ENCODE measurements at regions not wholly inside any gene's neighbourhood (a gene's known extent, or its start where the extent isn't known, plus 50 kb on each side); places are given as distances from the start of the nearest gene placed in this dataset.
"Not testable (repeated sequence)": the region's sequence is repeated elsewhere in the genome, so short reads cannot be mapped to it uniquely, and the experiment has no call there.

DNA sequence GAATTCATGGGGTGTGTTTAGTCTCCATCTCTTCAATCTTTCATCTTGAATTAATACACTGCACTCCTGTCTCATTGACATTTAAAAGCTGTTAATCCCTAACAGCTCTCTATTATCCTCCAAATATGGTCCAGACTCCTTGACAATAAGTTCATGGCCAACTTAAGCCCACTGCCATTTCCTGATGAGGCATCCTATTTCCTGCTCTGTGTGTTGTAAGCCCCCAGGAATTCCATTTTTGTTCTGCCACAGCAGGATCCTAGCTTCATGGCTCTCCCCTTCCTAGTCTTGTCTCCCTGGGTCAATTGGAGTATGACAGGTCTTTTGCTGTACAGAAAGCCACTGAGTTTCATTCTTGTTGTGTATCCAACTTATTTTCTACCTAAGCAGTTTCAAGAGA is 218.8 kb downstream of the OTUD1 start:
- DNase-seq = no peak

DNA sequence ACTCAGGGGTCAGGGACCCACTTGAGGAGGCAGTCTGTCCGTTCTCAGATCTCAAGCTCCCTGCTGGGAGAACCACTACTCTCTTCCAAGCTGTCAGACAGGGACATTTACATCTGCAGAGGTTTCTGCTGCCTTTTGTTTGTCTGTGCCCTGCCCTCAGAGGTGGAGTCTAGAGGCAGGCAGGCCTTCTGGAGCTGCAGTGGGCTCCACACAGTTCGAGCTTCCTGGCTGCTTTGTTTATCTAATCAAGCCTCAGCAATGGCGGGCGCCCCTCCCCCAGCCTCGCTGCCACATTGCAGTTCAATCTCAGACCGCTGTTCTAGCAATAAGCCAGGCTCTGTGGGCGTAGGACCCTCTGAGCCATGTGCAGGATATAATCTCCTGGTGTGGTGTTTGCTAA is 233.0 kb downstream of the OTUD1 start:
- DNase-seq = not testable (repeated sequence)

- no peak for DNase-seq
Measured at GRCh38 chr10:23675585-23675984, 236.7 kb downstream of the OTUD1 start.

GRCh38 chr10:23676296-23676695 is 237.4 kb downstream of the OTUD1 start:
- no peak for DNase-seq

DNA sequence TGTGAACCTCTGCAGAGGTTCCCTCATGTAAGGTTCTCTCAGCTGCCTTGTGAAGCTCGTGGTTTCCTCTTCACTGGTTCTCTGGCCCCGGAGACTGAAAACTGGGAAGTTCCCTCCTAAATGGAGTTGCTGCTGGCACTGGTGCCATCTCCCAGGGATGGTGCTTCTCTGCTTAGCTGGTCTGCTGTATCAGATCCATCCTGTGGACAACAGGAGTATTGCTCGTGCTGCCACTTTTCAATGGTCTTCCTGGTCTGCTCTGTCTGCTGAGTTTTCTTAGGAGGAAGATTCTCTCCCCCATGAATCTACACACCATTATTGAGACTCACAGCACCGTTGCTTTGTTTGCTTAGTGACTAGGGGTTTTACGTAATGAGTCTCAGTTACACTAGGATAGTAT is 247.8 kb downstream of the OTUD1 start:
- no peak for DNase-seq

DNA sequence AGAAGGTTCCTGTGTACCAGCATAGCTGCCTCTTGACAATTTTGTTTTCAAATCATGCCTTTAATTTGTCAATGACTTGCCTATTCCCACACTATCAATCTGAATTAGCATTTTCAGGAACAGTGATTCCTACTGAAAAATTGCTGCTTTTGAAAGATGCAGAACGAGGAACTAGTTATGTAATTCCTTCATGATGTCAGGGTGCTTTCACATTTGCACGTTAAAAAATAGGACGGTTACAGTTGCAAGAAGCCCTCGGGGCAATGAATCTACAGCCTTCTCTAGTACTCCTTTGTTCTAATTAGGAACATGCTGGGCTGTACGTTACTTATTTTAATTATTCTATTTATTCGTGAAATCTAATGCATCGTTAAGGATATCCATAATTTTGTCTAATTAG is 253.9 kb downstream of the OTUD1 start:
- no peak for DNase-seq

- peak; percentile 18 to 22 for DNase-seq
Measured at GRCh38 chr10:23693501-23693901, 254.6 kb downstream of the OTUD1 start.

- DNase-seq = peak in 1 of 2 experiments; percentile 4
Measured at GRCh38 chr10:23693925-23694324, 255.1 kb downstream of the OTUD1 start.

GRCh38 chr10:23694446-23694920 is 255.6 kb downstream of the OTUD1 start:
- no peak for DNase-seq

DNA sequence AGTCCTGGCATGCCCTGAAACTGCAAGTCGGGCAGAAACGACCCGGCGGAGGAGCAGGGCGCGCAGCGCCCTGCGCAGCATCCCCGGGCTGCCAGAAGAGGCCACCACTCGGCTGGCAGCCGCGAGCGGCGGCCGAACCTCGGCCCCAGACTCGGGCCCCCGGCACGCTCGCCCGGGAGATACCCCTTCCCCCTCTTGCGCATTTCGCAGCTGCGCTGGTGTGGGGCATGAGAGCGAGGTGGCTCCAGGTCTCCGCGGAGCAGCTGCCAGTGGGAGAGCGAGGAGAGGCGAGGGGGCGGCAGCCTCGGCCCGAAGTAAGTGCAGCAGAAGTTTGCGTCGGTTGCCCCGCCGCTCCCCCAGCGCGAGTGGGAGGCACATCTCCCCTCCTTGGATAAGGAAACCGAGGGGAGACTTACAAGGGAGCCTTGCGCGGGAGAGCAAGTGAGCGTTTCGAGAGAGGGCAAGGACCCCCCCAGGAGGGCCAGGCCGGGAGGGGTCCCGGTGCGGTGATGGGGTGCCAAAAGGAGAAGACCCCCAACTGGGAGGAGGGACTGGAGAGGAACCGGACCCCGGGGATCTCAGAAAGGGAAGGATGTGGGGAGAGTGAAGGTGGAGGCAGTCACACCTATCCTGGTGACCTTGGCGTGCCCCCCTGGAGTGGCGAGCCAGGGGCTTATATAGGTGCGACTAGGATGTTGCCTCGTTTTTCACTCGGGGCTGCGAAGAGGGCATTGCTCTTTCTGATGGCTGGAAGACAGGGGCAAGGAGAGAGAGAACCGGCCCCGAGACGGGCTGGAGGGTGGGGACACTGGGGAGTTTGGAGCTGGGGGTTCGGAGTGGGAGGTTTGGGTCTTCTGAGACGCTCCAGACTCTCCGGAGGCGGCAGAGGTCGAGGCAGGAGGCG is 256.3 kb downstream of the OTUD1 start:
- DNase-seq = peak in 1 of 2 experiments; percentile 6

GRCh38 chr10:23695825-23696420 is 257.0 kb downstream of the OTUD1 start:
- DNase-seq = no peak

DNA sequence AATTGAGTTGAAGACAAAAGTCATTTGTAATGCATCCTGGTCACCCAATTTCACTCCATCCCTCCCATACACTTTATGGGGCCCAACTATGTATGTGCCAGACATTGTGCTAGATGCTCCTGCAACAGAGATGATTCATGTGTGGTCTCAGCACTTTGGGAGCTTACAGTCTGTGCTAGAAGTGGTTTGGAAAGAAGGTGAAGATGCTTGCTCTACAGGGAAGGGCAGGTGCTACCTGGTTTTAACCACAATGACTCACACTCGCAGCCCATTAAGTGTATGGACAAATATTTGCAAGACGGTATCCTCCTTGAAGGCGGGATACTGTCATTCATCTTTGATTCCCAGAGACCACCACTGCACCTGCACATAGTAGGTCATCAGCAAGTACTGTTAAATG is 257.6 kb downstream of the OTUD1 start:
- no peak for DNase-seq

DNA sequence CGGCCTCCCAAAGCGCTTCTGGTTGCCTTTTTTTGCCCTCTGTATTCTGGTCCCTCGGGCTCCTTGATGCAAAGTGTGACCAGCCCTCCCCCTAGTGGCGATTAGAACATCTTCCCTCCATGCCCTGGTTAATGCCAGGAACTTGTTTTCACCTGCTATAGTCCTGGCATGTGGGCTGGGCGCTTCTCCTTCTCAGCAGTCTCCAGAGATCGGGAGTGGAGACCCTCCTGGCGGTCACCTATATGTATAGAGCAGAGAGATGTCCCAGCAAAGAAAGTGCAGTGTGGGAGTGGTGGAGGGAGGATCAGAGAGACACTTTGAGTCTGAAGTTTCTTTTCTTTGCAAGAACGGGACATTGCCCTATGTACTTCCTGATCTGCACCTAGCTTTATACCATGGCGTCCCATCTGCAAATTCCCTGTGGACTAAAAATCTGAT is 264.1 kb downstream of the OTUD1 start:
- DNase-seq = peak; percentile 45 to 57

GRCh38 chr10:23715363-23715762 is 276.5 kb downstream of the OTUD1 start:
- DNase-seq = no peak

DNA sequence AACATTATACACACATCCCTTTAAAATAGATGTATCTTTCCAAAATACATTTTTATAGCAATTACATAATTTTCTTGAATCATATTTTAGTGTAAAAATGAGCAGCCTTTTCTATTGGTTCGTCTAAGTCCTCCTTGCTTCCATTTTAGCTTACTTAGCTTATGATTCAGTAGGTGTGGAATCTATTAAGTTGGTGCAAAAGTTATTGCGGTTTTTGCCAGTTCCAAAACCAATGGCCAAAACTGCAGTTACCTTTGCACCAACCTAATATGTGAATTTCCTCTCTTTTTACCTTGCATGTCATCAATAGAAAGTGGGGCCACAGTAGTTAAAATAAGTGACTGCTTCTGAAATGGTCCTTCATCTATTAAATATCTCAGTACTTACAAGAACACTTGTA is 279.0 kb downstream of the OTUD1 start:
- DNase-seq = no peak

DNA sequence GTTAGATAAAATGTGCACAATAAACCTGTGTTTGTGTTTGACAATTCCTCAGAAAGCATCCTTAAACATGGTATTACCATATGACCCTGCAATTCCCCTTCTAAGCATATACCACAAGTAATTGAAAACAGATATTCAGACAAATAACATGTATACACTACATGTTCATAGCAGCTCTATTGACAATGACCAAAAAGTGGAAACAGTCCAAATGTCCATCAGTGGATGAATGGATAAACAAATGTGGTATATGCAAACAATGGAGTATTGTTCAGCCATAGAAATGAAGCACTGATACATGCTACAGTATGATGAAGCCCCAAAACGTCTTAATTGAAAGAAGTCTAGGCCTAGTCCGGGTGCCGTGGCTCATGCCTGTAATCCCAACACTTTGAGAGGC is 280.1 kb downstream of the OTUD1 start:
- DNase-seq = no peak

DNA sequence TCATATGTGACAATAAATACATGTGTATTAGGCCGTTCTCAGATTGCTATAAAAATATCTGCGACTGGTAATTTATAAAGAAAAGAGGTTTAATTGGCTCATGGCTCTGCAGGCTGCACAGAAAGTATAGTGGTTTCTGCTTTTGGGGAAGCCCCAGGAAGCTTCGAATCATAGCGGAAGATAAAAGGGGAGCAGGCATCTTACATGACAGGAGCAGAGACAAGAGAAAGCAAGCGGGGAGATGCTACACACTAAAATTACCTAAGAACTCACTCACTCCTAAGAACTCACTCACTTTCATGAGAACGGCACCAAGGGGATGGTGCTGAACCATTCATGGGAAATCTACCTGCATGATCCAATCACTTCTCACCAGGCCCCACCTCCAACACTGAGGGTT is 284.9 kb downstream of the OTUD1 start:
- DNase-seq = no peak

DNA sequence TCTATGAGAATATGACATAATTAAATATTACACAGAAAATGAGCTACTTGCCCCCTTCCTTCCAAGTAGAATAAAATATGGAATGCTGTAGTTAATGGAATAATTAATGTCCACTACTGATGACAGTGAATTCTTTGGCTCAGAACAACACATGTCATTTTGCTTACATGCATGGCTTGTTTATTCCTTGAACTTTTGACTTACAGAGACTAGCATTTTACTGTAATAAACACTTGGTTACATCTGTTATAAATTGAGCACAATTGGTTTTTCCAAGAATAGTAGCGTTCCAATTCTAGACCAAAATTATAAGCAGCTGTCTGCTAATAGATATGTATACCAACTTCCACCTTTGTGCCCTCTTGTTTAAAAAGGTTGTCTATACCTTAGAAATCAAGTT is 286.7 kb downstream of the OTUD1 start:
- DNase-seq = no peak

DNA sequence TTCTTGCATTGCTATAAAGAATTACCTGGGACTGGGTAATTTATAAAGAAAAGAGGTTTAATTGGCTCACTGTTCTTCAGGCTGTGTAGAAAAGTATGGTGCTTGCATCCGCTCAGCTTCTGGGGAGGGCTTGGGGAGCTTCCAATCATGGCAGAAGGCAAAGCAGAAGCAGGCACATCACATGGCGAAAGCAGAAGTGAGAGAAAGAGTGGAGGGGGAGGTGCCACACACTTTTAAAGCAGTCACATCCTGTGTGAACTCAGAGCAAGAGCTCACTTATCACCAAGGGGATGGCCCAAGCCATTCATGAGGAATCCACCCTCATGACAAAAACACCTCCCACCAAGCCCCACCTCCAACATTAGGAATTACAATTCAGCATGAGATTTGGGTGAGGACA is 303.5 kb downstream of the OTUD1 start:
- DNase-seq = no peak

GRCh38 chr10:23742807-23743206 is 303.9 kb downstream of the OTUD1 start:
- DNase-seq = no peak

- no peak for DNase-seq
Measured at GRCh38 chr10:23754179-23754578, 315.3 kb downstream of the OTUD1 start.

GRCh38 chr10:23754941-23755340 is 316.1 kb downstream of the OTUD1 start:
- no peak for DNase-seq

- no peak for DNase-seq
Measured at GRCh38 chr10:23755556-23755955, 316.7 kb downstream of the OTUD1 start.

DNA sequence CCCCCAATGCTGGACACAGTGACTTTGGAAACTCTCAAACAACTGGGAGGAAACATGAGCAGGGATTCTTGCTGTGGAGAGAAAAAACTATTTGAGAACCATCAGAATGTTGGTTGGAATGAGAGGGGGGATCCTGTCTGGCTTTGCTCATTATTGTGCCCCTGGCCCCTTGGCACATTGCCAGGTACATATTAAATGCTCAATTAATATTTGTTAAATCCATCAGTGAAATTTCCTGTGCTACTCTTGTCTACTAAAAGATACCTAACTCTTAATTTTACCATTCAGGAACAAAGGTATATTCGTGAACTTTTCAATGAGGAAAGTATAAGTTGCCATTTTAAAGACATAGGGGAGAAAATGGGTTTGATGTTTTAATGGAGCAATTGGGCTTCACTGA is 329.4 kb downstream of the OTUD1 start:
- DNase-seq = no peak

Measured in activated CD4-positive, alpha-beta T cell treated with anti-CD3 and anti-CD28 coated beads, Interleukin-2, amount 50 U/mL, for 48 hours (primary cell).